ENCODE measurements at regions not wholly inside any gene's neighbourhood (a gene's known extent, or its start where the extent isn't known, plus 50 kb on each side); places are given as distances from the start of the nearest gene placed in this dataset.

- CTCF ChIA-PET = interaction anchor here (0.6 to 7.2 kb wide), 11 partner anchors 10 to 1627 kb away, joined by 3 to 121 read pairs (median 4); no protein-coding TSS in a partner anchor
- no peak for TF ChIP-seq CTCF (IDR thresholded peaks at IDR 0.05; ENCODE audit: unreplicated experiment)
- BruUV-seq (replicated peaks) = no TSS peak
- Mint-ChIP-seq H3K27ac (ENCODE audit: low read depth, unreplicated experiment) (no peak overlapping the region), H3K27me3 (ENCODE audit: insufficient read depth, unreplicated experiment) (no peaks in the 10 kb centered on the region), H3K9me3 (ENCODE audit: unreplicated experiment) (no peaks in the 10 kb centered on the region), H3K36me3 (ENCODE audit: insufficient read depth, unreplicated experiment) (no peaks in the 10 kb centered on the region), H3K4me1 (ENCODE audit: insufficient read depth, unreplicated experiment) (no peaks in the 10 kb centered on the region), H3K4me3 (ENCODE audit: unreplicated experiment) (no peak overlapping the region)
- POLR2A ChIA-PET = no interaction called here
- no peak for DNase-seq (ENCODE audit: unreplicated experiment)
- intact Hi-C loops (cut with micrococcal nuclease) = loop anchor here (5.0 kb wide), 2 partner anchors 622 to 1572 kb away; no protein-coding TSS in a partner anchor
Measured at GRCh38 chr21:28339403-28339802, 653.3 kb downstream of the LTN1 start.

GRCh38 chr21:28338701-28339305 lies 653.9 kb downstream of the LTN1 start:
- intact Hi-C loops (cut with micrococcal nuclease) = loop anchor here (5.0 kb wide), 2 partner anchors 622 to 1572 kb away; no protein-coding TSS in a partner anchor
- no peak for DNase-seq (ENCODE audit: unreplicated experiment)
- Mint-ChIP-seq H3K27me3 (ENCODE audit: insufficient read depth, unreplicated experiment) (no peaks in the 10 kb centered on the region), H3K36me3 (ENCODE audit: insufficient read depth, unreplicated experiment) (no peaks in the 10 kb centered on the region), H3K4me1 (ENCODE audit: insufficient read depth, unreplicated experiment) (peaks cover 2% of the 10 kb centered on the region), H3K9me3 (ENCODE audit: unreplicated experiment) (no peaks in the 10 kb centered on the region), H3K27ac (ENCODE audit: low read depth, unreplicated experiment) (no peak overlapping the region), H3K4me3 (ENCODE audit: unreplicated experiment) (no peak overlapping the region)
- no TSS peak for BruUV-seq (replicated peaks)
- no peak for TF ChIP-seq CTCF (IDR thresholded peaks at IDR 0.05; ENCODE audit: unreplicated experiment)
- ChIA-PET CTCF (interaction anchor here (0.6 to 7.2 kb wide), 12 partner anchors 9 to 1494 kb away, joined by 3 to 121 read pairs (median 6); partner anchors contain the start of gene ADAMTS1), POLR2A (no interaction called here)

GRCh38 chr21:28337315-28337714 lies 655.4 kb downstream of the LTN1 start:
- Mint-ChIP-seq H3K27ac (ENCODE audit: low read depth, unreplicated experiment) (no peak overlapping the region), H3K9me3 (ENCODE audit: unreplicated experiment) (no peaks in the 10 kb centered on the region), H3K4me3 (ENCODE audit: unreplicated experiment) (no peak overlapping the region), H3K36me3 (ENCODE audit: insufficient read depth, unreplicated experiment) (no peaks in the 10 kb centered on the region), H3K4me1 (ENCODE audit: insufficient read depth, unreplicated experiment) (peaks cover 6% of the 10 kb centered on the region), H3K27me3 (ENCODE audit: insufficient read depth, unreplicated experiment) (no peaks in the 10 kb centered on the region)
- DNase-seq (ENCODE audit: unreplicated experiment) = peak; percentile 62
- ChIA-PET POLR2A (no interaction called here), CTCF (interaction anchor here (0.5 to 7.2 kb wide), 23 partner anchors 9 to 1493 kb away, joined by 3 to 121 read pairs (median 4); partner anchors contain the start of gene ADAMTS1)
- TF ChIP-seq CTCF (IDR thresholded peaks at IDR 0.05; ENCODE audit: unreplicated experiment) = peak; percentile 38
- intact Hi-C loops (cut with micrococcal nuclease) = loop anchor here (1.0 to 5.0 kb wide), 6 partner anchors 179 to 1570 kb away; no protein-coding TSS in a partner anchor
- no TSS peak for BruUV-seq (replicated peaks)

- Mint-ChIP-seq H3K36me3 (ENCODE audit: insufficient read depth, unreplicated experiment) (no peaks in the 10 kb centered on the region), H3K4me1 (ENCODE audit: insufficient read depth, unreplicated experiment) (peaks cover 6% of the 10 kb centered on the region), H3K27me3 (ENCODE audit: insufficient read depth, unreplicated experiment) (no peaks in the 10 kb centered on the region), H3K4me3 (ENCODE audit: unreplicated experiment) (no peak overlapping the region), H3K9me3 (ENCODE audit: unreplicated experiment) (no peaks in the 10 kb centered on the region), H3K27ac (ENCODE audit: low read depth, unreplicated experiment) (no peak overlapping the region)
- CTCF ChIA-PET = interaction anchor here (0.6 to 7.2 kb wide), 34 partner anchors 10 to 1490 kb away, joined by 3 to 121 read pairs (median 4); partner anchors contain the start of gene ADAMTS1
- peak; percentile 47 for DNase-seq (ENCODE audit: unreplicated experiment)
- no TSS peak for BruUV-seq (replicated peaks)
- peak; percentile 46 for TF ChIP-seq CTCF (IDR thresholded peaks at IDR 0.05; ENCODE audit: unreplicated experiment)
- intact Hi-C loops (cut with micrococcal nuclease) = loop anchor here (1.0 to 5.0 kb wide), 8 partner anchors 180 to 1569 kb away; no protein-coding TSS in a partner anchor
- POLR2A ChIA-PET = interaction anchor here (1.0 kb wide), 1 partner anchor 368 kb away, joined by 4 read pairs; no protein-coding TSS in a partner anchor
Measured at GRCh38 chr21:28336314-28336713, 656.4 kb downstream of the LTN1 start.

Data from MCF 10A (cell line).